ENCODE measurements at regions not wholly inside any gene's neighbourhood (a gene's known extent, or its start where the extent isn't known, plus 50 kb on each side); places are given as distances from the start of the nearest gene placed in this dataset.
A peak's percentile ranks its signal among the peaks of the same experiment; 100 is the strongest.

- no peak for DNase-seq (ENCODE audit: low spot score)
Measured at GRCh38 chr16:51900221-51900780, 646.6 kb downstream of the TOX3 start.

- DNase-seq (ENCODE audit: low spot score), result no peak
Measured at GRCh38 chr16:51898872-51899271, 648.1 kb downstream of the TOX3 start.

- DNase-seq (ENCODE audit: low spot score), result no peak
Measured at GRCh38 chr16:51896013-51896412, 650.9 kb downstream of the TOX3 start.

- DNase-seq (ENCODE audit: low spot score), result no peak
Measured at GRCh38 chr16:51892293-51893007, 654.5 kb downstream of the TOX3 start.

- DNase-seq (ENCODE audit: low spot score), result no peak
Measured at GRCh38 chr16:51888534-51888933, 658.4 kb downstream of the TOX3 start.

GRCh38 chr16:51888016-51888415 lies 658.9 kb downstream of the TOX3 start:
- no peak for DNase-seq (ENCODE audit: low spot score)

GRCh38 chr16:51886456-51886855 lies 660.5 kb downstream of the TOX3 start:
- no peak for DNase-seq (ENCODE audit: low spot score)

GRCh38 chr16:51884773-51885172 lies 662.2 kb downstream of the TOX3 start:
- DNase-seq (ENCODE audit: low spot score), result no peak

- no peak for DNase-seq (ENCODE audit: low spot score)
Measured at GRCh38 chr16:51881731-51882130, 665.2 kb downstream of the TOX3 start.

GRCh38 chr16:51880776-51881175 lies 666.2 kb downstream of the TOX3 start:
- DNase-seq (ENCODE audit: low spot score), result peak; percentile 6

GRCh38 chr16:51877686-51878085 lies 669.3 kb downstream of the TOX3 start:
- no peak for DNase-seq (ENCODE audit: low spot score)

GRCh38 chr16:51876934-51877333 lies 670.0 kb downstream of the TOX3 start:
- no peak for DNase-seq (ENCODE audit: low spot score)

- DNase-seq (ENCODE audit: low spot score), result no peak
Measured at GRCh38 chr16:51876601-51876875, 670.4 kb downstream of the TOX3 start.

GRCh38 chr16:51875834-51876600 lies 670.9 kb downstream of the TOX3 start:
- DNase-seq (ENCODE audit: low spot score), result no peak

- no peak for DNase-seq (ENCODE audit: low spot score)
Measured at GRCh38 chr16:51872524-51872923, 674.4 kb downstream of the TOX3 start.

GRCh38 chr16:51870296-51870854 lies 676.6 kb downstream of the TOX3 start:
- no peak for DNase-seq (ENCODE audit: low spot score)

GRCh38 chr16:51869176-51869575 lies 677.8 kb downstream of the TOX3 start:
- no peak for DNase-seq (ENCODE audit: low spot score)

GRCh38 chr16:51868631-51869030 lies 678.3 kb downstream of the TOX3 start:
- DNase-seq (ENCODE audit: low spot score), result no peak

- no peak for DNase-seq (ENCODE audit: low spot score)
Measured at GRCh38 chr16:51867386-51868065, 679.4 kb downstream of the TOX3 start.

- DNase-seq (ENCODE audit: low spot score), result no peak
Measured at GRCh38 chr16:51864575-51864974, 682.4 kb downstream of the TOX3 start.

- no peak for DNase-seq (ENCODE audit: low spot score)
Measured at GRCh38 chr16:51854401-51854951, 692.5 kb downstream of the TOX3 start.

- no peak for DNase-seq (ENCODE audit: low spot score)
Measured at GRCh38 chr16:51853586-51853985, 693.4 kb downstream of the TOX3 start.

Measured in COLO829 (cell line).